C4-2B (cell line): ENCODE measurements at regions not wholly inside any gene's neighbourhood (a gene's known extent, or its start where the extent isn't known, plus 50 kb on each side); places are given as distances from the start of the nearest gene placed in this dataset.

Source experiments
- ZFX ChIP-seq: fragments of 450-650 bp; IDR thresholded peaks from 2 replicates; pipeline ENCODE4 v1.6.1; 2017
- TF ChIP-seq, protein P1 (sequence below): fragments of 450-650 bp; conservative IDR thresholded peaks from 2 replicates; pipeline ENCODE4 v1.5.1; 2017; ENCODE audit warnings: mild to moderate bottlenecking

GRCh38 chr1:208332036-208332773 is 88.0 kb upstream of the PLXNA2 start:
- TF ChIP-seq, protein P1, sequence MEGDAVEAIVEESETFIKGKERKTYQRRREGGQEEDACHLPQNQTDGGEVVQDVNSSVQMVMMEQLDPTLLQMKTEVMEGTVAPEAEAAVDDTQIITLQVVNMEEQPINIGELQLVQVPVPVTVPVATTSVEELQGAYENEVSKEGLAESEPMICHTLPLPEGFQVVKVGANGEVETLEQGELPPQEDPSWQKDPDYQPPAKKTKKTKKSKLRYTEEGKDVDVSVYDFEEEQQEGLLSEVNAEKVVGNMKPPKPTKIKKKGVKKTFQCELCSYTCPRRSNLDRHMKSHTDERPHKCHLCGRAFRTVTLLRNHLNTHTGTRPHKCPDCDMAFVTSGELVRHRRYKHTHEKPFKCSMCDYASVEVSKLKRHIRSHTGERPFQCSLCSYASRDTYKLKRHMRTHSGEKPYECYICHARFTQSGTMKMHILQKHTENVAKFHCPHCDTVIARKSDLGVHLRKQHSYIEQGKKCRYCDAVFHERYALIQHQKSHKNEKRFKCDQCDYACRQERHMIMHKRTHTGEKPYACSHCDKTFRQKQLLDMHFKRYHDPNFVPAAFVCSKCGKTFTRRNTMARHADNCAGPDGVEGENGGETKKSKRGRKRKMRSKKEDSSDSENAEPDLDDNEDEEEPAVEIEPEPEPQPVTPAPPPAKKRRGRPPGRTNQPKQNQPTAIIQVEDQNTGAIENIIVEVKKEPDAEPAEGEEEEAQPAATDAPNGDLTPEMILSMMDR = no peak
- TF ChIP-seq ZFX = no peak
